ENCODE measurements at regions not wholly inside any gene's neighbourhood (a gene's known extent, or its start where the extent isn't known, plus 50 kb on each side); places are given as distances from the start of the nearest gene placed in this dataset.

- WGBS, 2 donors = 84 to 87% methylated on average over 4 of the region's 4 CpGs
- DNase-seq = no peak
These were observed 564.2 kb downstream of the TSN start for GRCh38 chr2:122319539-122320132.

GRCh38 chr2:122322815-122323214 lies 567.4 kb downstream of the TSN start:
- no peak overlapping the region for H3K27ac ChIP-seq
- H3K4me3 ChIP-seq = no peak overlapping the region
- H3K4me1 ChIP-seq = no peaks in the 10 kb centered on the region
- no peaks in the 10 kb centered on the region for H3K36me3 ChIP-seq
- DNase-seq (no peak), ATAC-seq (ENCODE audit: low FRiP score in 2 of 2) (no peak)
- H3K9me3 ChIP-seq = no peaks in the 10 kb centered on the region
- WGBS, 2 donors = 70 to 77% methylated on average over 3 of the region's 3 CpGs
- TF ChIP-seq POLR2AphosphoS5 (IDR thresholded peaks at IDR 0.05) = no peak
- TF ChIP-seq POLR2A (IDR thresholded peaks at IDR 0.05) = no peak
- TF ChIP-seq, protein P1, sequence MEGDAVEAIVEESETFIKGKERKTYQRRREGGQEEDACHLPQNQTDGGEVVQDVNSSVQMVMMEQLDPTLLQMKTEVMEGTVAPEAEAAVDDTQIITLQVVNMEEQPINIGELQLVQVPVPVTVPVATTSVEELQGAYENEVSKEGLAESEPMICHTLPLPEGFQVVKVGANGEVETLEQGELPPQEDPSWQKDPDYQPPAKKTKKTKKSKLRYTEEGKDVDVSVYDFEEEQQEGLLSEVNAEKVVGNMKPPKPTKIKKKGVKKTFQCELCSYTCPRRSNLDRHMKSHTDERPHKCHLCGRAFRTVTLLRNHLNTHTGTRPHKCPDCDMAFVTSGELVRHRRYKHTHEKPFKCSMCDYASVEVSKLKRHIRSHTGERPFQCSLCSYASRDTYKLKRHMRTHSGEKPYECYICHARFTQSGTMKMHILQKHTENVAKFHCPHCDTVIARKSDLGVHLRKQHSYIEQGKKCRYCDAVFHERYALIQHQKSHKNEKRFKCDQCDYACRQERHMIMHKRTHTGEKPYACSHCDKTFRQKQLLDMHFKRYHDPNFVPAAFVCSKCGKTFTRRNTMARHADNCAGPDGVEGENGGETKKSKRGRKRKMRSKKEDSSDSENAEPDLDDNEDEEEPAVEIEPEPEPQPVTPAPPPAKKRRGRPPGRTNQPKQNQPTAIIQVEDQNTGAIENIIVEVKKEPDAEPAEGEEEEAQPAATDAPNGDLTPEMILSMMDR (IDR thresholded peaks at IDR 0.05) = no peak
- no peak for TF ChIP-seq EP300 (IDR thresholded peaks at IDR 0.05)
- H3K27me3 ChIP-seq = no peaks in the 10 kb centered on the region

More at GRCh38 chr2:122319539-122320132, 564.2 kb downstream of the TSN start:
- no peak for ATAC-seq (ENCODE audit: low FRiP score in 2 of 2)
- Histone ChIP-seq H3K4me3 (no peak overlapping the region), H3K27ac (no peak overlapping the region), H3K36me3 (no peaks in the 10 kb centered on the region), H3K27me3 (no peaks in the 10 kb centered on the region), H3K9me3 (no peaks in the 10 kb centered on the region), H3K4me1 (no peaks in the 10 kb centered on the region)
- TF ChIP-seq POLR2AphosphoS5 (IDR thresholded peaks at IDR 0.05) (no peak), EP300 (IDR thresholded peaks at IDR 0.05) (no peak), POLR2A (IDR thresholded peaks at IDR 0.05) (no peak)
- TF ChIP-seq, protein P1 (IDR thresholded peaks at IDR 0.05) = no peak

- no peaks in the 10 kb centered on the region for H3K36me3 ChIP-seq
- WGBS, 2 donors = 86 to 90% methylated on average over 6 of the region's 6 CpGs
- no peak overlapping the region for H3K4me3 ChIP-seq
- no peak overlapping the region for H3K27ac ChIP-seq
- H3K27me3 ChIP-seq = no peaks in the 10 kb centered on the region
- no peaks in the 10 kb centered on the region for H3K4me1 ChIP-seq
- ATAC-seq (ENCODE audit: low FRiP score in 2 of 2) (no peak), DNase-seq (no peak)
- no peaks in the 10 kb centered on the region for H3K9me3 ChIP-seq
- no peak for TF ChIP-seq POLR2A (IDR thresholded peaks at IDR 0.05)
- no peak for TF ChIP-seq EP300 (IDR thresholded peaks at IDR 0.05)
- TF ChIP-seq, protein P1 (IDR thresholded peaks at IDR 0.05) = no peak
- no peak for TF ChIP-seq POLR2AphosphoS5 (IDR thresholded peaks at IDR 0.05)
These were observed 568.5 kb downstream of the TSN start for GRCh38 chr2:122323927-122324326.

- Histone ChIP-seq H3K36me3 (no peaks in the 10 kb centered on the region), H3K9me3 (no peaks in the 10 kb centered on the region)
- no peak for DNase-seq
These were observed 571.0 kb downstream of the TSN start for GRCh38 chr2:122326471-122326870.

DNA sequence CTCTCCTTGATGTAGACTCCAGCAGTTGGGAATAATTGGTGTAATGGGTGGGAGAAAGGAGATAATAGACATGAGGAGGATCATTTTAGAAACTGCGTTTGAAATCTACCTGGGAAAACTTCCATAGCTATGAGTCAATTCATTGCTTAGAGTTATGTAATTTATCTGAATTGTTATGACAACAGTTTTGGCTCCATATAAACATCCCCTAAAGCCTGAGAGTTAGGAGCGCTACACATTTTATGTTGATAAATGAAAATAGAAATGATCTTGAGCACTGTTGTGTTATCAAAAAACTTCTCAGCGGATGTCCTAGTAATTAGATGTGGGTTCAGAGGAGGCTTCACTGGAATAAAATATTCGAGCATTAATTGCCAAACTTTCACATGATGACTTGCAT lies 573.4 kb downstream of the TSN start:
- H3K27me3 ChIP-seq = no peaks in the 10 kb centered on the region
- TF ChIP-seq EP300 (IDR thresholded peaks at IDR 0.05) (no peak), POLR2AphosphoS5 (IDR thresholded peaks at IDR 0.05) (no peak), POLR2A (IDR thresholded peaks at IDR 0.05) (no peak)
- TF ChIP-seq, protein P1 (IDR thresholded peaks at IDR 0.05) = no peak
- no peaks in the 10 kb centered on the region for H3K9me3 ChIP-seq
- H3K27ac ChIP-seq = no peak overlapping the region
- H3K4me1 ChIP-seq = no peaks in the 10 kb centered on the region
- H3K36me3 ChIP-seq = no peaks in the 10 kb centered on the region
- WGBS, 2 donors = 52 to 67% methylated on average over 4 of the region's 4 CpGs
- H3K4me3 ChIP-seq = no peak overlapping the region
- ATAC-seq (ENCODE audit: low FRiP score in 2 of 2) = no peak
- DNase-seq = no peak

More at GRCh38 chr2:122326471-122326870, 571.0 kb downstream of the TSN start:
- no peak for ATAC-seq (ENCODE audit: low FRiP score in 2 of 2)
- H3K4me1 ChIP-seq = no peaks in the 10 kb centered on the region
- H3K27ac ChIP-seq = no peak overlapping the region
- H3K4me3 ChIP-seq = no peak overlapping the region
- no peaks in the 10 kb centered on the region for H3K27me3 ChIP-seq
- no peak for TF ChIP-seq POLR2A (IDR thresholded peaks at IDR 0.05)
- 44 to 48% methylated on average over 3 of the region's 3 CpGs for WGBS, 2 donors
